HG03066 (cell line): ENCODE measurements at regions not wholly inside any gene's neighbourhood (a gene's known extent, or its start where the extent isn't known, plus 50 kb on each side); places are given as distances from the start of the nearest gene placed in this dataset.

ENCODE experiments used
- ATAC-seq: cut with Tn5 transposase; IDR thresholded peaks from one replicate; pipeline ENCODE4 v1.9.1; 2021; ENCODE audit warnings: low read depth; ENCODE audit not compliant: unreplicated experiment

- no peak for ATAC-seq
These were observed 195.6 kb upstream of the POU3F3 start for GRCh38 chr2:104658144-104658835.

GRCh38 chr2:104658904-104659591 is 194.9 kb upstream of the POU3F3 start:
- no peak for ATAC-seq

GRCh38 chr2:104660991-104661390 is 192.9 kb upstream of the POU3F3 start:
- ATAC-seq, result no peak

GRCh38 chr2:104664672-104665071 is 189.2 kb upstream of the POU3F3 start:
- no peak for ATAC-seq

- no peak for ATAC-seq
These were observed 185.3 kb upstream of the POU3F3 start for GRCh38 chr2:104668631-104669030.

- ATAC-seq, result no peak
These were observed 180.7 kb upstream of the POU3F3 start for GRCh38 chr2:104673225-104673624.

- no peak for ATAC-seq
These were observed 175.7 kb upstream of the POU3F3 start for GRCh38 chr2:104678181-104678580.

- no peak for ATAC-seq
These were observed 168.3 kb upstream of the POU3F3 start for GRCh38 chr2:104685591-104685990.

- ATAC-seq, result no peak
These were observed 166.8 kb upstream of the POU3F3 start for GRCh38 chr2:104687147-104687546.

GRCh38 chr2:104690255-104690984 is 163.5 kb upstream of the POU3F3 start:
- no peak for ATAC-seq

GRCh38 chr2:104698276-104698675 is 155.6 kb upstream of the POU3F3 start:
- no peak for ATAC-seq

- no peak for ATAC-seq
These were observed 152.5 kb upstream of the POU3F3 start for GRCh38 chr2:104701411-104701911.

- no peak for ATAC-seq
These were observed 151.7 kb upstream of the POU3F3 start for GRCh38 chr2:104702031-104702850.

GRCh38 chr2:104703669-104704068 is 150.2 kb upstream of the POU3F3 start:
- ATAC-seq, result no peak

GRCh38 chr2:104704496-104705245 is 149.2 kb upstream of the POU3F3 start:
- ATAC-seq, result no peak

- ATAC-seq, result no peak
These were observed 146.9 kb upstream of the POU3F3 start for GRCh38 chr2:104707056-104707455.

GRCh38 chr2:104708967-104709366 is 144.9 kb upstream of the POU3F3 start:
- no peak for ATAC-seq

GRCh38 chr2:104716061-104716460 is 137.9 kb upstream of the POU3F3 start:
- ATAC-seq, result no peak

GRCh38 chr2:104733226-104733943 is 120.5 kb upstream of the POU3F3 start:
- peak; percentile 71 for ATAC-seq
